GM21526 (cell line): ENCODE measurements at regions not wholly inside any gene's neighbourhood (a gene's known extent, or its start where the extent isn't known, plus 50 kb on each side); places are given as distances from the start of the nearest gene placed in this dataset.

ENCODE experiments used
- ATAC-seq: cut with Tn5 transposase; IDR thresholded peaks from one replicate; pipeline ENCODE4 v1.9.1; 2021; ENCODE audit warnings: moderate library complexity; ENCODE audit not compliant: unreplicated experiment, low FRiP score

GRCh38 chr13:73903561-73903960 is 230.6 kb downstream of the KLF12 start:
- ATAC-seq = no peak

DNA sequence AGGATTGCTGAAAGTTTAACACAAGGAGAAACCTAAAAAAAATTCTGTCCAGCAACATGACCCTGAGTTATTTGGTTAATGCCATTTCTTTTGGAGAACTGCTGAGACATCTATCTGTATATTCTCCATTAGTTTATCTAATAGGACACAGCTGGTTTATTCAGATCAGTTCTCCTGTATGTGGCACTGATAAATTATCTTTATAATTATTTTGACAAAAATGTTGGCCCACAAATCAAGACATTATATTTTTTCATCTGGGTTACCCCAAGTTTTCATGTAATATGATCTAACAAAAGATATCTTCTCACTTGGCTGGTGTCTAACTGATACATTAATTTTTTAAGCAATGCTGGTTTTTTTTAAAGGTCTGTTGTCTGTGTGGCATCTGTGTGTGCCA is 231.4 kb downstream of the KLF12 start:
- ATAC-seq = no peak

DNA sequence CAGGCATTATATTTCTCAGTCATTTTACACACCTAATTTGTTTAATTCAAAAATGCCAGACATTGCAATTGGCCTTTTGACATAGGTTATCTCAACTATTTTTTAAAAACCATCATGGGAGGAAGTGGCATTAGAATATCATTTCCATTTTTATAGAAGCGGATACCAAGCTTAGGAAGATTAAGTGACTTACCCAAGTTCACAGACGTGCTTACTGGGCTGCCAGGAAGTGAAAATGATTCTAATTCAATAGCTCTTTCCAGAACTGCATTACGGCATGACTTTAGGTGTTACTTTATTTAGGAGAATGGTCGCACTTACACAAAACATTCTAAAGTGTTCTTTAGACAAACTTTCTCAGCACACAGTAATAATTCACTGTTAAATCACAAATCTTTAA is 231.9 kb downstream of the KLF12 start:
- ATAC-seq = no peak

DNA sequence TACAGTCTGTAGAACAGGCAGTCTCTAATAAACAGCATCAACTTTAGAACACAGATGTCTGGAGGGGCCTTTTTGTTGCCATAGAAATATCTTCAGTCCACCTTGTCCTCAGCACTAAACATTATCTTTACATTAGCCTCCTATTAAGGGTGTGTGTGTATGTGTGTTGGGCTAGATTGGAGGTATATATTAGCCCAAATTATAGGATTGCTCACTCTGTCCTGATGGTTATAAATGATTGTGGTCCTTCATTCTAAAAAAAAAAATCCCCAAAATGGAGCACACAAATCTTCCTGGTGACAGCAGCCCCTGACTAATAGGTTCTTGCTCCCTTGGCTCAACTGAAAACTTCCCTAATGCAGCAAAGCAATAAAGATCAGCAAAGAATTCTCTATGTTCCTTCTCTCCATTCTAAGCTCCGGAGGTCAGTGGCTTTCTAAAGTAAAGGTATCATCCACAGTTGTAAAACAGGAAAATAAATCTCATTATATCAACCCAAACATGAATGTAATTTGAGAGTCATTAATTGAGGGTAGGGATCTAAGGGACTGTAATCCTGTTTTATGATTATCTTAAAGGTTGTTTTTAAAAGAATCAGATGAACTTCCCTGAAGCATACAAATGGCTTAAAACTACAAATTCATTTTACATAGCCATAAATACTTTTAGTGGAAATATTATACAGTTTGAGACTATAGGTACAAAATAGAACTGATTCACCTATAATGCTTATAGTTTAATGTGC is 232.7 kb downstream of the KLF12 start:
- ATAC-seq = no peak

- ATAC-seq = no peak
Measured at GRCh38 chr13:73900591-73900990, 233.6 kb downstream of the KLF12 start.

DNA sequence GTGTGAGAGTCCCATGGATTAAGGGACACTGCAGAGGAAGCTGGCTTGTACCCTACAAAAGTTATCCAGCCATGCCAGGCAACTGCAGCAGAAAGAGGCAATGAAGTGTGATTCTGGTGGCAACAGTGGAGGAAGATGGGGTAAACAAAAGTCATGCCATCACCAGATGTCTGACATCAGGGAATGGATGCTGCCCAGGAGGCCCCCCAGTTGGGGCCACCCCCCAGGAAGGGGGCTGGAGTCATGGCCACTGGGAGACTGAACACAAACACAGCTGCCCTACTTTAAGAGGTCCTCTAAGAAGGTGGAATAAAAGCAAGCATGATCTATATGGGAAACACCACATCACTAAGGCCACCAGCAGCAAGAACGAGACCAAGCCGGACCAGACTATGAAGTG is 235.3 kb downstream of the KLF12 start:
- no peak for ATAC-seq

- ATAC-seq = no peak
Measured at GRCh38 chr13:73898276-73898675, 235.9 kb downstream of the KLF12 start.

DNA sequence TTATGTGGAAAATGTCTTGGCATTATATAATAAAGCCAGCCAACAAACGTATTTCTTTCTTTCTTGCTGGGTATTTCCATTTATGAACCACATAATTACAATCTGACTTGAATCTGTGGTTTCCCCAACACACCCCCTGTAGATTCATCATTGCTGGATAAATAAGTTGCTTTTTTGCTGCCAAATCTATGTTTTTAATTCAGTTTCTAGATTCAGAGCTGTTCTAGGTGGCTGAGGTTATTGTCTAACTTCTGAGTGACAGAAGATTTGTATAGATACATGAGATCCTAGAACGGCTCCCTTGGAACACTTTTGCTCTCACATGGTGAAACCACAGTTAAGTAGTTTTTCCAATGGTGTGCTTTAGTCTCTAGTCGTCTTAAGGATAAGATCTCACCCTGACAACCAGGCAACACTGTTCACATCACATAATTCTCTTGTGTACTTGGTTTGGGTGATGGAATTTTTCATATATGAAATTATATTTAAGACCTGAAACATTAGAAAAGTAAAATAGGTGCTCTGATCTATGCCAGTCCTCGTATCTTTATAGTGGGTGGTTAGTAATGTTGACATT is 239.1 kb downstream of the KLF12 start:
- ATAC-seq = no peak

DNA sequence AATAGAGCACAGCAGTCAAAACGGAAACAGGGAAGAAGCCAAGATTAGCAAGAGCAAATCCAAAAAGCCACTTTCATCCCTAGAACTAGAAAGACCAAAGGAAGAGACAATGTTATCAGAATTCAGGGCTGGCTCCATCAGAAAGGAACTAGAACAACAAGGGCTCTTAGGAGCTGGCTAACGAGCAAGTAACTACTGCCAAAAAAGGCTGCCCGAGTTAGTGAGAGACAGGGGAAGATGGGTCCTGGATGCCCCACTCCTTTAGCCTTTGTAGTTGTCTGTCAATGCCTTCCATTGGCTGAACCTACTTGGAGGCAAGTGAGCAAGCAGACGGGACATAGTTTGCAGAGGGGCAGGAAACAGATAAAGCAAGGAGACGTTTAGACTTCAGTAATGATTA is 240.4 kb downstream of the KLF12 start:
- no peak for ATAC-seq

- ATAC-seq = no peak
Measured at GRCh38 chr13:73891805-73892204, 242.4 kb downstream of the KLF12 start.

DNA sequence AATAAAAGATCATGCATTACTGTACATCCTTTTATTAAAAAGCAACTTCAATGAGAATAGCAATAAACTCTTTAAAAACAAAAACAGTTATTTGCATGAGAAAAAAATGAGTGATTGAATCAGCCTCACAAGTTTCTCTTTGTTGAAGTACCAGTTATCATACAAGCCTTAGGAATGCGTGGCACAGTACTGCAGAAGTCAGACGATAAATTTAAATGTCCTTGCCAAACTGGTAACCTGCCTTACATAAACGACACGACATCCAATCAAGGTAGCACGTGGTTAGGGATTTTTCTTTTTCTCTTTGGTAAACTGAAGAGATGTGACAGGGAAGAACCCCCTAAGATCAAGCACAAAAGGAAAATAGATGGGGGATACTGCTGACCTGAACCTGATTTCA is 251.0 kb downstream of the KLF12 start:
- no peak for ATAC-seq

DNA sequence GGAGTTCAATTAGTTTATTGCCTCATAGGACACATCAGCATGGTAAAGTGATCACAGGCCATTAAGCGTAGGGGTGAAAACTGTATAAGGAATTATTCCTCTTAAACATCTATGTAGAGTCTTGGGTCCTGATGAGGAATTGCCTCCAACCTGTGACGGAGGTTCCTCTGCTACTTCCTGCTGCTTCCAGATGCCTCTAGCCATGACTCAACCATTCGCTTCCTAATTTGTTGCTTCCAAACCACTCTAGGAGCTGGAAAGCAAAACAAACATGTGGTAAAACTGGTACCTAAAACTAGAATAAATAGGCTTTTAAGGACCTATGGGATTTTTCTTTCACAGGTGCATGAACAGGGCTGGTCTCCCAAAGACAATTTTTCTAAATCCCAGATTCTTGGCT is 253.8 kb downstream of the KLF12 start:
- ATAC-seq = no peak

DNA sequence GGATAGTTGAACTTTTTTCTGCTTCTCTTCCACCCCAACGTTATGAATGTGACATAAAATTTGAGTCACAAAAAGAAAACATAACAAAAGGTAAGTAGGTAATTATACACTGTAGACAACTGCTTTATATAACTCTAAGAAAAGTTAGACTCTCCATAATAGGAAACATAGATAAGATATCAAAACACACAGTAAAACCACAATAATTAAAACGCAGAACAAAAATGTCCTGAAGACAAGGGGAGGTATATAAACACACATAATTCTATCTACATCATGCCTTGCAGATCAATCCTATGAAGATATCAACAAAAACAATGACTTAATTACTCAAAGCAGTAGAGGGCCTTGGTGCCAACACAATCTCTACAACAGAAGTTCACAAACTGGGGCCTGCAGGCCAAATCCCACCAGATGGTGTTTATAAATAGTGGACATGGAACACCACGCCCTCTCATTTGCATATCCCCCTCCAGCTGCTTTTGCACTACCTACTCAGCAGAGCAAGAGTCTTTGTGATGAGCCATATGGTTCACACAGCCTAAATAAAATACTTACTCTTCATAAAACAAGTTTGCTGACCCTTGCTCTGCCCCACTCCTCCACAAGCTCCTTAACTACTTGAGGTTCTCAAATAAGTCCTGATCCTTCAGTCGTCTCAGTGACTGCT is 254.7 kb downstream of the KLF12 start:
- no peak for ATAC-seq

- ATAC-seq = no peak
Measured at GRCh38 chr13:73877399-73877798, 256.8 kb downstream of the KLF12 start.

GRCh38 chr13:73876323-73876722 is 257.9 kb downstream of the KLF12 start:
- ATAC-seq = no peak

GRCh38 chr13:73873940-73874830 is 260.0 kb downstream of the KLF12 start:
- no peak for ATAC-seq

GRCh38 chr13:73872397-73872796 is 261.8 kb downstream of the KLF12 start:
- ATAC-seq = no peak

DNA sequence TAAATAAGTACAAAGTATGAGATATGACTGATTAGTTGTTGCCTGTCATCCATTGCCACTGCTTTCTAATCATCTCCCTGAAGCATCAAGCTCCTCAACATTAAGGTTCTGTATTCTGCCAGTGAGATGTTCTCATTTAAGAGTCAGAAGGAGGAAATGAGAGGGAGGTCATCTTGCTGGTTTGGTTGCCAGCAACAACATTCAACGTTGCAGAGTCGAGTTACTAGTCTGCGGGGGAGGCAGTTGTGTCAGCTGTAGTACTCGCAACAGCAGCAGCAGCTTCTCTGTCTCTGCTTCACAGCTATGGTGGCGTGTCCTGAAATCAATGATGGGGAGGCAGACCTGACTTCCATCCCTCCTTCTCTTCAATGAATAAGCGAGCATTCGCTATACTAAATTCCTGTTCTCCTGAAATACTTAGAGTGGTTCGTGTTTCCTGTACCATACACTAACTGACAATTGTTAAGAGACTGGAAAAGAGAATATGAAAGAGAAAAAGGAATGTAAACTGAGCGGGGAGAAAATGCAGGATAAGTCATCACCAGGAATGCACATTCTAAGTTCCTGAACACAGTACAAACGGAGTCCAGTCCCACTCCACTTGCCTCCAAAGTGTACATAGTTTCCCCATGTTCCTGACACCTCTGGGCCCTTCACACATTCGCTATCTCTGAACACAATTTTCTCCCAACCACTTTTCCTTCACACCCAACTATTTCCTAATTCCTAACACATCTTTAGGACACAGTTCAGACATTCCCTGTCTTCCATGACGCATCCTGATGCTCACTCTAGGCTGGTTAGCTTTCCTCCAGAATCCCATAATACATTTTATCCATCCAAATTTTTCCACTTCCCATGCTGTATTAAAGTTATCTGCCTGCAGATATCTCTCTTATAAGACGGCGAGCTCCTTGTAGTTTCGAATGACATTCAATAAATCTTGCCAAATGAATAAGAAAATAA is 263.0 kb downstream of the KLF12 start:
- ATAC-seq = no peak

DNA sequence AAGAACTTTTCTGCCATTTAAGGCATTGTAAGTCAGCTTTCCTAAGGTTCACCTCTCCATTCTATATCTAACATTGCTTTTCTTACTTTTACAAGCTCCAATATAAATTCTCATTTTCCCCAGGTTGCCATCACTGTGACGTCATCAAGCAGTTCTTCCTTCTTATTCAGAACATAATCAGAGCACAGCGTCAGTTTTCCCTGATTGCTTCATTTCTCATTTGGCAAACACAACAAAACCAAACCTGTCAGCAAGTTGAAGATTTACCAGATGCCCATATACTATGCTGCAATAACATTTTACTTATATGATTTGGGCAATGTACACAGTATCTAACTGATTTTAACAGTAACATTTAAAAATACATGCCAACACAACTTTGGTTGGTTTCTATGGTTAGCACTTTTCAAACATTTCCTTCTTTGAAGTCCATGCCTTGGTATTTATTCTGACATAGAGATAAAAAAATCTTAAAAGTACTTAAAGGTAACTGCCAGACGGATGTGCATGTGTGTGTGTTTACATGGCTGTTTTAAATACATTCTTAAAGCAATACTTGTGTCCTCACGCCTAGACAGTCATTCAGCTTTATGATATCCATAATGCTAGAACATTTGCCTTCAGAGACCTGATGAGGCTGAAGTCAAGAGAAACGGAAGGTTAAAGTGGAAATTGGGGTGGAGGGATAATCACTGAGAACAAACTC is 264.0 kb downstream of the KLF12 start:
- ATAC-seq = no peak
